GM18868 (cell line): ENCODE measurements at regions not wholly inside any gene's neighbourhood (a gene's known extent, or its start where the extent isn't known, plus 50 kb on each side); places are given as distances from the start of the nearest gene placed in this dataset.
A peak's percentile ranks its signal among the peaks of the same experiment; 100 is the strongest.

Experiments used
- ATAC-seq: cut with Tn5 transposase; IDR thresholded peaks from one replicate; pipeline ENCODE4 v1.9.1; 2021; ENCODE audit warnings: mild to moderate bottlenecking, moderate library complexity; ENCODE audit not compliant: unreplicated experiment

DNA sequence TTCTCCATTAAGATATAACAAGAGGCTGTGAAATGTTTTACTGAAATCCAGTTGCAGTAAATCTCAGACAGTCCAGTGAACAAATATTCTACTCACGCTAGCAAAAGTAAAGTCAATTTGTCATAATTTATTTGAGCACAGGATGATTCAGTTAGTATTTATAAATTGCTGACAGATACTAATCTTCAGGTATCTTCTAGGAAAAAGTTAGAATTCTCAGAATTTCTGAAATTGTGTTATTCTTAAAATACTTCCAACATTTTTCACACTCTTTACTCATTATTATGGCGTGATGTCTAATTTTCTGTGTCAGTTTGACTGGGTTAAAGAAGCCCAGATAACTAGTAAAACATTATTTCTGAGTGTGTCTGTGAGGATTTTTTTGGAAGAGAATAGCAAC lies 460.2 kb upstream of the ACVR2A start:
- ATAC-seq, result no peak

DNA sequence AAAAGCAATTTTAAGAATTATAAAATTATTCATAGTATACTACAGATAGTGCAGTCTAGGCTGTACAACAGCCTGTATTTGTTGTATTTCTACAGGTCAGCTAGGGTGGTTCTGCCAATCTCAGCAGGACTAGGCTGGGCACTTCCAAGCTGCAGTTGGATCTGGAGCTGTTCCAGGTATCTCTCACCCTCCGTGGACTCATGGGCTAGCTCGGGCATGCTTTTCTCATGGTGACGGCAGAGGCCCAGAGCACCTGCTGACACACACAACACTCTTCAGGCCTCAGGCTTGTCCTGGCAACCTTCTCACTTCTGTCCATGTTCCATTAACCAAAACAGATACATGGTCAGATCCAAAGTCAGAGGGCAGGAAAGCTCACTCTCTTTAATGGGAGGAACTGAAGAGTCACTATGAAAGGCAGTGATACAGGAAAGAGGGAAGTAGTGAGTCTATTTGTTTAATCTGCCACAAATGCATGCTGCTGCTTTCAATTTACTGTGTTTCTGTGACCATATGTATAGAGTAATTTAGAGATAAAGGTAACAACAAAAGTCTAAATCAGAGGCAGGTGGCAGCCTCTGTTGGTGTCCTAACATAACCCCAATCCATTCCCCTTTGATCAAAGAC lies 462.4 kb upstream of the ACVR2A start:
- ATAC-seq, result no peak

DNA sequence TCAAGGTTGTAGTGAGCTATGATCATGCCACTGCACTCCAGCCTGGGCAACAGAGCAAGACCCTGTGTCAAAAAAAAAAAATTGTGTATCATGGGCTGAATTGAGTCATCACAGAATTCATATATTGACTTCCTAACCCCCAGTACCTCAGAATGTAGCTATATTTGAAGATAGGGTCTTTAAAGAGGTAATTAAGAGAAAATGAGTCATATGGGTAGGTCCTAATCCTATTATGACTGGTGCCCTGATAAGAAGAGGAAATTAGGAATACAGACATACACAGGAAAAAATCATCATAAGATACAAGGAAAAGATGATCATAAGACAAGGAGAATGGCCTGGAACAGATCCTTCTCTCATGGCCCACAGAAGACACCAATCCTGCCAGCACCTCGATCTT lies 466.4 kb upstream of the ACVR2A start:
- ATAC-seq, result peak; percentile 76

DNA sequence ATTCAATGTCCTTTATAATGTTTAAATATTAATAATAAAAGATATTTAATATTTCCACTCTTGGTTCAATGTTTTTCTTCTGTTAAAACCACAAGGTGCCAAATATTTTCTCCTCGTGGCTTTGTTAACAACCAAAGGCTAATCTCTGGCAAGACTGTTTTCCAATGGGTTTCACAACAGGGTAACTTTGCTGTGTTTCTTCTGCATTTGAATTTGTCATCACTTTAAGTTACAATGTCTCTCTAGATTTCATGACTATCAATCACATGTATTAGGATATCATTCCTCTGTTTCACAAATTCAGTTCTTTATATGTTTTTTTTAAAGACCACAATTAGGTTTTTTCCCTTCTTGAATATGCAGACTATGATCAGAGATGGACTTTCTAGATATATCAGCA lies 469.8 kb upstream of the ACVR2A start:
- no peak for ATAC-seq

DNA sequence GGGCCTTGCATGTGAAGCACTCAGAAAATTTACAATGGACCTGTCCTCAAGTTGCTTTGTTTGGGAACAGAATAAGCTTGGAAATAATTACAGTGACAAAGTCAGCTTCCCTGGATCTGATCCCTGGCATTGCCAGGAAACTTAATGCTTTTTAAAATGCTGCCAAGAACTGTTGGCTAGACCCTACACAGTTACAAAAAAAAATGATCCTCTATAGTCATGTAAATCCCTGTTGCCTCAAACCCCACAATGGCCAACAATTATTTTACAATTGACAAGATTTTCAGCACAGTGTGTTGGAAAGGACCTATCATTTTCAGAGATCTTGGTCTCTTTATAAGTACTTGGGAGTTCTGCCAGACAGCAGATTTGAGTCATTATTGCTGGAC lies 470.4 kb upstream of the ACVR2A start:
- no peak for ATAC-seq

DNA sequence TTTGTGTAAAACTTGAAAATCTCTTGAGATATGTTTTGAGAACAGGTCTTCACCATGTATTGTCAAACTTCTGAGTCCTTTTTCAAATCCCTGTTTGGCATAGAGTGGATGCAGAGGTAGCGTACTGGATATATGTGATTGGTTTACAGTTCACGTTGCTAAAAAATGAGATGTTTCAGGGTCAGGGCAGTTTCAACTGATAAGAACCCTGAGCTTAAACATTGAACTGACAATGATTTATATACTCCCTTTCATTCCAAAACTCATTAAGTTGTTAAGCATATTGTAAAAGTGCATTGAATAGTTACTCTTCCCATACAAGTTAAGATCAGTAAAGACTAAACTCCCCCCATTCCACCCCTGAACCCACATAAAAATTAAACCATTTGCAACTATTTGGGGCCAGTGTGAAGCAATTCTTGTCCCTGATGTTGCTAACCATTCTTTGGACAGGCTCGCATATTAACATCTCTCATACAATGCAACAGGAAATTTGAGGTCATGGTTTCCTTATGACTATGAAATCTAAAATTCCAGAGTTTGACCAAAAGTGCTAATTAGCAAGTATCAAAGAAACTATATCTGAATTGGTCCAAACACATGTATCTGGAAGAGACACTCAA lies 470.9 kb upstream of the ACVR2A start:
- no peak for ATAC-seq

DNA sequence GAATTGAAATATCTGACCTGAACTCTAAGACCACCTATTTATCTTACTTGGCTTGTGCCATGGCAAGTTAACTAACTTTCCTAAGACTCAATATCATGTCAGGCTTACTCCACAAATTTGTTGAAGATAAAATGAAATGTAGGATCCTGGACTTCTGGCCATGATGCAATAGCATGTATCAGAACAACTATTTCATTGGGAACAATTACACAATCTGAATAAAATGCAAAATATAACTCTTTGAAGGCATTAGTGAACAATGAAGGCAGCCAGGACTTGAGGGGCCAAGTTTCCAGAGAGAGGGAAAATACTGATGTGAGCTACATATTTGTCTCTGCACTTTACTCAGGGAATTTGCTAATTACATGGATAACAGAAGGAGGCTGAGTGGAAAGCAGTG lies 476.5 kb upstream of the ACVR2A start:
- ATAC-seq, result no peak

DNA sequence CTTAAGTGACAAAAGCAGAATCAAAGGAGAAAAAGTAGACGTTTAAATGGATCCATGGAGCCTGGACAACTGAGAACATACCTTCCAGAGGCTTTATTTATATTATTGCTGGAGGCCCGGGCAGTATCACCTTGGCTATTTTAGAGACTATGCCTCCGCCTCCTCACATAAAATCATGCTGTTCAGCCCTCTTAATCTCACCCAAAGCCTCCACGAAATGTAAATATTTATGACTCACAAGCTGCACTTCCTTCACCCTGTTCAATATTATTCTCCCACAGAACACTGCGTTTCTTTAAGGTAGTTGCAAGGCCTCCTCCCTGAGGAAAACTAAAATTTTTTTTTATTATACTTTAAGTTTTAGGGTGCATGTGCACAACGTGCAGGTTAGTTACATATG lies 478.6 kb upstream of the ACVR2A start:
- no peak for ATAC-seq

DNA sequence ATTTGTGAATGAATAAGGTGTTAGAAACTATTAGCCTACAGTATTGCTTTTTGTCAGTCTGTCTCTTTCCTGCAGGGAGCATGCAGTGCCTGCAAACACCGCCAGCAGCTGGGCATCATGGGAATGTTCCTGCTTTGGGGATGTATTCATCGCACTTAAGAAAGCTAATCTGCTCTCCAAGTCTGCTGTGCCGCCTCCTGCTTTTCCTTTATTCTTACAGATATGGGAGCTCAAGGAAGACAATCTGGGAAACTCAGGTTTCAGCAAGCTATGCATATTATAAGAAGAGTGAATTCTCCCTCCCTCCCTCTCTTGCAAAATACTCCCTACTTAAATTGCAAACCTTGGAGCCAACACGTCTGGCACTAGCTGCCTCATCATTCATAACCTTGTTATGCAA lies 479.2 kb upstream of the ACVR2A start:
- ATAC-seq, result no peak

DNA sequence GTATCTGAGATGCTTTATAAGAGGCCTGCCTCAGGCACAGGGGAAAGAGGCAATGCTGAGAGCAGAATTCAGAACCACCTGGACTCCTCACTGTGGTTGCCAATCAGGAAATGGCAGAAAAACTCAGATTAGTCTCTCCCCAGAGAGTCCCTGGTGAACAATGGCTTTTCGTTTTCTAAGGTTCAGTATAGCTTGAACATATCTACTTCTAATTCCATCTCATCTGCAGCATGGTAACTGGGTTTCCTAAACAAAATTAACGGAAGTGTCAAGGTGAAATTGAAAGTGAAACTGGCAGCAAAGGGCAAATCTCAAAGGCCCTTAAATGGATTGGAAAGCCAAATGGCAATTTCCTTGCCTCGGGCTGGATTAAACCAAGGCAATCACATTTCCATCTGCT lies 480.2 kb upstream of the ACVR2A start:
- ATAC-seq, result peak; percentile 74

DNA sequence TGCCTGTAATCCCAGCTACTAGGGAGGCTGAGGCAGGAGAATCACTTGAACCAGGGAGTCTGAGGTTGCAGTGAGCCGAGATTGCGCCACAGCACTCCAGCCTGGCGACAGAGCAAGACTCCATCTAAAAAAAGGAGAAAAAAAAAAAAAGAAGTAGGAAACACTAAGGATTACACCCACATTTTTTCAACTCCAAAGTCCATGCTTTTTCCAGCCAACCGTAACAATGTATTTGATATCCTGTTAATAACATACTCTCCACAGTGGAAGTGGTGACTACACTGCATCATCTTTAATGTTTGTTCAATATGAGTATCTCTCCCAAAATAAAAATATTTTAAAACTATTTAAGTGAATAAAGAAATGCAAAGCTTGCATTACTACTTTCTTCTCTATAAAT lies 481.6 kb upstream of the ACVR2A start:
- no peak for ATAC-seq

DNA sequence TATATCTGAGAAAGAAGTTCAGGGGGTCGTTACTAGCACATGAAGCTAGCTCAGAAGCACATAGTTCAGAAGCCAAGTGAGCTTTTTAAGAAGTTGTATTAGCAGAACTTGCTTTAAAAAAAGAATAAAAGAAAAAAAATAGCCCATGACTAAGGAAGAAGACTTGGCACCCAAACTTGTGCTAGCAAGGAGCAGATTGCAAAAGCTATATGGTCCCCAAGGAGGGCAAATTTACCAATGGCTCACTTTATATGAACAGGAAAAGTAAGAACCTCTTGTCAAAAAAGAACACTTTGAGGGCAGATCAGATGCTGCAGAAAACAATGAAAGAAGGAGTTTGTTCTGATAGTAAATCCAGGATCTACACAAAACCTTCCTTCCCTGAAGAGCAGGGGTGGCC lies 486.5 kb upstream of the ACVR2A start:
- ATAC-seq, result no peak

DNA sequence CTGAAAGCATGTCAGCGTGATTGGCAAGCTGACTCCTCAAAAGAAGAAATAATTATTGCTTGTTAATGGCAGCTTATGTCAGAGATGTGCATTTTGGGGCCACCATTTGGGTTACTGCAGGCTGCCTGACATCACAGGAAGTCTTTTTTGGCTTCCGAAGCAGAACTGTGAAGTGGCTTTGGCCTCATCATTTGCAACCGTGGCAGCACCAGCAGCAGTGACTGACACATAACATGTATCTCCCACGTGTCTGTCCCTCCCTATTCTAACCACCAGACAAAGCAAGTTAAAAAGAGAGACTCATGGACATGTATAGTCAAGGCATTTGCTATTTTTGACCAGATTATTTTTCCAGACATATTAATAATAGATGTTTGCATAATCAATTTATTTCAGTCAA lies 488.7 kb upstream of the ACVR2A start:
- no peak for ATAC-seq

DNA sequence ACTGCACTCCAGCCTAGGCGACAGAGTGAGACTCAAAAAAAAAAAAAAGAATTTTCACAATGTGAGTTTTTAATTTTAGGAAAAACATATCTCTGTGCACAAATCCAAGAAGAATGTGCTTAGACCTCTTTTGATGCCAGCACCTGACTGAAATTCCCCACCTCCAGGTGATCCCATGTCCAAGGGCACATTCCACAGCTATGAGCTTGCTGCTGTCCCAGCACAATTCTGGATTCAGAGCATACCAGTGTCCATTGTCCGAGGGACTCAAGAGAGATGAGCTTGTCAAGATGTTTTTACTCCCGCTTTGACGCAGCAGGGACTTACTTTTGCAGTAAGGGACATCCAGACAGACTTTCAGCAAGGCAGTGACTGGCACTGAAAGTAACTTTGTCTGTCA lies 489.1 kb upstream of the ACVR2A start:
- no peak for ATAC-seq

DNA sequence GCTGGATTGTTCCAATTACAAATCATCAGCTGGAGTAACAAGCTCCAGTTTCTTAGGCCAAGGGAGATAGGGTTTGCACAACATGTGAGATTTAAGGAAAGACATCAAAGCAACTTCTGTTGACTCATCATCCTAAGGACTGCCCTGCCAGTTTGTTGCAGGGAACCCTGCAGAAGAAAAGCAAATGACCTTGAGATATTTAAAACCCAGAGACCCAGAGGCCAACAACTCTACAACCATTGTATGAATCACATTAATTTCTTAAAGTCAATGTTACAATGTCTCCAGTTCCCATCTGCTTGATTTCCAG lies 491.8 kb upstream of the ACVR2A start:
- no peak for ATAC-seq

DNA sequence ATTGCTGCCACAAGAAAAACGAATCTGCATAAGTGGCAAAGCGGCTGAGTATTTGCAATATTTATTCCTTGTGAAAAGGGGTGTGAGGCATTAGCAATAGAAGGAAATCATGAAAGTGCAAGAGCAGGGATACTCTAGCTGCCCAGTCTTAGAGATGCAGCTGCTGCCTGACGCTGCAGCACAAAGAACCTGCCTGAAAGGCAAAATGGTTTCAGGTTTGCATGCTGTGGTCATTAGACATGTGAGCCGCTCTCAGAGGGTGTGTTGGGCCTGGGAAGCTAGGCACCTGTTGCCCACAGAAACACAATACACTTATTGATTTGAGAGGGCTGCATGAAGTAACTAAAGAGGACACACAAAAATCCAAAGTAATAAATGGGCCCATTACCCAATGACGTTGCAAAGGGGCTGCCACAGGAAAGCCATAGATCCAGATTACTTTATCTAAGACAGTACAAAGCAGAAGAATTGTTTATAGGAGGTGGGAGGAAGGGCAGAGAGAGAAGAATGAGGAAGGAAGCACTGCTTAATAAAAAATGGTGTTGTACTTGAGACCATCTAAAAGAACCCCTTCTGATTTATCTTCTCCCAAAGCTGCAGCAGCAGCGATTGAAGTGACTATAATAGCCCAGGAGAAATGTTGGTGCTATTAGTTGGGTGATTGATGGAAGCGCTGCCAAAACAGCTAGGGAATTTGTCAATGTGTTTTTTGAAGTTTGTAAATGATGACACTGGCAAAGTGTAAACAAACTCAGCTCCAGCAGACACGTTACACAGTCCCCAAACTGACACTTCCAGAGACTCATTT lies 492.4 kb upstream of the ACVR2A start:
- ATAC-seq, result no peak

DNA sequence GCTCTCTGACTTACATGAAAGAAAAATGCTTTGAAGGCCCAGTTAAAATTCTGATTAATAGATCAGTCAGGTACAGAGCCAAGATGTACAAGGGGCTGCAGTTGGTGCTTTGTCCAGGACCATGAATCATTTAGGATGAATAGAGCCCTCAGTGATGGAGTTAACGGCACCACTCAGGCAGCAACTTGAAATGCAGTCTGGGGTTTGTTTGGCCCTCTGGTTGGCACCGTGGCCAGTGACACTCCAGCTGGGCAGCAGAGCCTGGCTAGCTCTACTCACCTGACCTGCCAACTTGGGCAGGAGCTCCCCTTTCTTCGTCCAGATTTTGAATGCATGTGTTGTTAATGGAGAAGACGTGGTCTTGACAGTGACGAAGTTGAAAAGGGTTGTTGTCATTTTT lies 493.0 kb upstream of the ACVR2A start:
- ATAC-seq, result no peak

DNA sequence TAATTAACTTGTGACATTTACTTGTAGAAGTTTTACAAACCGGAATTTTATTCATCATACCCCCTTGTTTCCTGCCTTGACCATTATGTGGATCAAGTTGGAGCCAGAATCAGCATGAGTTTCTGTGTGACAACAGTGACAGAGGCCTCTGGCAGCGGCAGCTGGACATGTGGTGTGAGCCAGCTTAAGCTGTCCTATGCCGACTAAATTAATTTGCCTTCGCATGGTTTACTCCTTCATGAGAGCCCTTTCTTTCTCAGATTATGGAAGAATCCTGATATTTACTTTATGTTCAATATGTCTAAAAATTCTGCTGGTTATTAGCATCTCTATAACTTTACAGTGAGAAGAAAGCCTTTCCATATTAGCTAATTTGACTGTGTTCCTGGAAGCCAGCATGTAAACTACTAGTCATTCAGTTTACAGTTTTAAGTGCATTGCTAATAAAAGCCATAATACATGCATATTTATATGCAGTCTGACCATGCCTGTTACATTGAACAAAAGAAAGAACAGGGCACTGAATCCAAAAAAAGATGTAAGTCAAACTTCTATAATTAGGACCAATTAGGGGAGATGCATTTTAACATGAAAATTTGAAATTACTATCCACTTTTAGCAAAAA lies 495.8 kb upstream of the ACVR2A start:
- ATAC-seq, result no peak

DNA sequence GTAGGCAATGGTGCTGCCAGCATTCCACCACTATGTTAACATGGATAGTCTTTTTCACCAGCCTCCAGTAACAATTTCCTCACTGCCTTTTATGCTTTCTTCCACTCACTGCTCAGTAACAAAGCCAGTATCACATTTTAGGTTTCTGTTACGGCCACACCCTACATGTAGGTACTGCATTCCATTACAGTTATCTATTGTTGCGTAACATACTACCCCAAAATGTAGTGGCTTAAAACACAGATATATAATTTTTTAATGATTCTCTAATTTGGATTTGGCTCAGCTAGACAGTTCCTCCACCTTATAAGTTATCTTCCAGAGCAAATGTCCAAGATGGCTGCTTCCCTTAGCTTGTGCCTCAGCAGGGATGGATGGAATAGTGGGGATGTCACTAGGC lies 498.7 kb upstream of the ACVR2A start:
- no peak for ATAC-seq

DNA sequence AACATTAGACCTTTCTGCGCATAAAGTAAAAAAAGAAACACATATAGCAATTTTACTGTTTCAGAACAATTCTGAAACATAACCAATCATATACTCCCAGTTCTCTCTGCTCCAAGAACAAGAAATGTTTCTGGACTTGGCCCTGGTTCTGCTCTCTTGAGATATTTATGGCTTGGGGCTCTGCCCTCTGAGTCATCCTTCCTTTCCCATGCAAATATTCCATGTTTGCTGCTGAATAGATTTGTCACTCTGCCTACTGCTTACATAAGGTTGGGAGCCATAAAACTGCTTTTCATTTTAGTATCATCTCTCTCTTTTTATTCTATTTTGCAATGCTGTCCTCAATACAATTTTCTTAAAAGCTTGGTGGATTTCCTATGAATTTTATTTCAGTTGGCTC lies 499.6 kb upstream of the ACVR2A start:
- no peak for ATAC-seq

DNA sequence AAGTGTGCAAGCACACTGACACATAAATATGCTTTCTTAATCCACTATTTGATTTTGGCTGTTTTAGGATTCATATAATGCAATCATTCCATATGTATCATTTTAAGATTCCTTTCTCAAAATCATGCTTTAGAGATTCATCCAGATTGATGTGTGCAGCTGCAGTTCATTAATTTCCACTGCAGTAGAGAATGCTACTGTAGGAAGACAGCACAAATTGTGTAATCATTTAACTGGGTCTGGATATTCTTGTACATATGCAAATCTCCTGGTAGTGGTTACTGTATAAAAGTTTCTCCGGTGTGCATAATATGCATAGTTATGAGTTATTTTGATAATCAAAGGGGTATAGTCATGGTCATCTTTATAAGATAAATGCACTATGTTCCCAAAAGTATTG lies 502.5 kb upstream of the ACVR2A start:
- no peak for ATAC-seq

DNA sequence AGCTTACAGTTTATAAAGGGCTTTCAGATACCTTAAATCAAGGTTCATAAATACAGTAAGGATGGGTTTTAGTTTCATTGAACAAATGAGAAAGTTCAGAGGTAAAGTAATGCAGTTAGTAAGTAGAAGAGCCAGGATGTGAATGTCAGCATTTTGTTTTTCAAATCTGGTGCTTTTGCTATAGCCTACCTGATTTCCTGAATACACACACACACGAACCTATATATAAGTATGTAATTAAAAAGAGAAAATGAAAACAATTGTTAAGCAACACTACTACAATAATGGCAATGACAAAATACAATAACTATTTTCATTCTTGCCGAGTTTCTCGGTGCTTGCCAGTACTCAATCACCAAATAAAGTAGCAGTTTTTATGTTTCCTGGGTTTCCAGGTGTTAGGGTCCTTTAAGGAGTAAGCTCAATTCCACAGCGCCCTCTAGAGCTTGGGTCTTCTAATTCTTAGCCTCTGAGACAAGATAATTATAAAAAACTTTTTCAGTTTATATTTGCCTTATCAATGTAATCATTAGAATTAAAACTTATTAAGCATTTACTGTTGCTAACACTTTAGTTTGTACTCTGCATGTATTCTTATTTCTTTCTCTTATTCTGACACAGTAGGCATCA lies 512.9 kb upstream of the ACVR2A start:
- peak; percentile 72 for ATAC-seq
